CD14-positive monocyte (primary cell): ENCODE measurements at regions not wholly inside any gene's neighbourhood (a gene's known extent, or its start where the extent isn't known, plus 50 kb on each side); places are given as distances from the start of the nearest gene placed in this dataset.
A peak's percentile ranks its signal among the peaks of the same experiment; 100 is the strongest.

ENCODE experiments used
- DNase-seq, 3 donors: peaks; one replicate each; pipeline ENCODE4 v3.0.0-alpha.2; 2011 to 2022
- H2AFZ ChIP-seq: 2 replicates; pipeline ENCODE4 v1.6.0; 2012; ENCODE audit warnings: mild to moderate bottlenecking, low read depth, low read length, inconsistent platforms; ENCODE audit not compliant: insufficient read depth, poor library complexity, severe bottlenecking
- H3K27ac ChIP-seq, 2 donors: 1 replicate in 1 of 2; 2 replicates in 1 of 2; pipeline ENCODE4 v1.5.1; 2012 to 2013; ENCODE audit warnings: low read length in 2 of 2, control low read depth in 1 of 2, inconsistent platforms in 1 of 2, low read depth in 1 of 2, mild to moderate bottlenecking in 1 of 2
- H3K27me3 ChIP-seq, 2 donors: one replicate each; pipeline versions ENCODE4 v1.6.0 to v1.6.1; 2011 to 2013; ENCODE audit warnings: low read length in 2 of 2; ENCODE audit not compliant: control insufficient read depth in 2 of 2, insufficient read depth in 2 of 2
- H3K36me3 ChIP-seq, 2 donors: replicated peaks in 1 of 2; 1 replicate in 1 of 2; 2 replicates in 1 of 2; pipeline versions ENCODE4 v1.5.1 to v1.6.1; 2012 to 2013; ENCODE audit warnings: low read length in 2 of 2, control low read depth in 1 of 2, inconsistent platforms in 1 of 2, mild to moderate bottlenecking in 1 of 2; ENCODE audit not compliant: insufficient read depth in 2 of 2, control insufficient read depth in 1 of 2
- H3K4me1 ChIP-seq, 2 donors: 1 replicate in 1 of 2; 2 replicates in 1 of 2; pipeline versions ENCODE4 v1.5.1 to v1.6.1; 2012 to 2013; ENCODE audit warnings: low read length in 2 of 2, control low read depth in 1 of 2, inconsistent platforms in 1 of 2, mild to moderate bottlenecking in 1 of 2, moderate library complexity in 1 of 2; ENCODE audit not compliant: insufficient read depth in 2 of 2, control insufficient read depth in 1 of 2
- H3K4me2 ChIP-seq: replicated peaks from 2 replicates; pipeline ENCODE3; 2012; ENCODE audit warnings: low read length, moderate library complexity, mild to moderate bottlenecking; ENCODE audit not compliant: poor library complexity, severe bottlenecking; ENCODE audit errors: extremely low read depth
- H3K4me3 ChIP-seq, 3 experiments: fragments of 200-600 bp in 1 of 3; sonication (generic) in 1 of 3; replicated peaks in 1 of 3; 1 replicate in 2 of 3; 2 replicates in 1 of 3; pipeline ENCODE4 v1.5.1; 2011 to 2013; ENCODE audit warnings: low read length in 3 of 3, mild to moderate bottlenecking in 3 of 3, control low read depth in 2 of 3, low read depth in 2 of 3, inconsistent platforms in 1 of 3, moderate library complexity in 1 of 3
- H3K79me2 ChIP-seq: 2 replicates; pipeline ENCODE4 v1.6.0; 2012; ENCODE audit warnings: mild to moderate bottlenecking, control low read depth, inconsistent platforms, low read length, moderate library complexity; ENCODE audit not compliant: insufficient read depth
- H3K9ac ChIP-seq: 2 replicates; pipeline ENCODE4 v1.6.0; 2017; ENCODE audit warnings: low read length, mild to moderate bottlenecking; ENCODE audit not compliant: insufficient read depth, poor library complexity, severe bottlenecking
- H3K9me3 ChIP-seq, 2 donors: replicated peaks in 1 of 2; 1 replicate in 1 of 2; 2 replicates in 1 of 2; pipeline versions ENCODE4 v1.5.1 to v1.6.1; 2012 to 2013; ENCODE audit warnings: low read length in 2 of 2, control low read depth in 1 of 2; ENCODE audit not compliant: control insufficient read depth in 1 of 2, insufficient read depth in 1 of 2
- H4K20me1 ChIP-seq: 2 replicates; pipeline ENCODE4 v1.6.0; 2012; ENCODE audit warnings: mild to moderate bottlenecking, low read length, control low read depth, moderate library complexity; ENCODE audit not compliant: insufficient read depth
- H3K27ac Mint-ChIP-seq, 7 donors: one replicate each; pipeline ENCODE4 v1.8.0; 2020; ENCODE audit warnings: mild to moderate bottlenecking in 7 of 7, mixed read lengths in 7 of 7, moderate library complexity in 6 of 7, inconsistent platforms in 2 of 7
- H3K27me3 Mint-ChIP-seq, 3 donors: one replicate each; pipeline ENCODE4 v1.8.0; 2021 to 2022; ENCODE audit warnings: low read depth in 3 of 3, mild to moderate bottlenecking in 3 of 3, mixed read lengths in 3 of 3, moderate library complexity in 3 of 3, inconsistent platforms in 1 of 3
- H3K36me3 Mint-ChIP-seq, 2 donors: one replicate each; pipeline ENCODE4 v1.8.0; 2020; ENCODE audit warnings: mixed read lengths in 2 of 2, inconsistent platforms in 1 of 2, mild to moderate bottlenecking in 1 of 2
- H3K4me1 Mint-ChIP-seq: one replicate; pipeline ENCODE4 v1.8.0; 2020; ENCODE audit warnings: mild to moderate bottlenecking, mixed read lengths
- H3K4me3 Mint-ChIP-seq, 2 donors: one replicate each; pipeline ENCODE4 v1.8.0; 2020; ENCODE audit warnings: mild to moderate bottlenecking in 2 of 2, mixed read lengths in 2 of 2, moderate library complexity in 1 of 2
- H3K9me3 Mint-ChIP-seq, 7 donors: one replicate each; pipeline ENCODE4 v1.8.0; 2020 to 2022; ENCODE audit warnings: mixed read lengths in 7 of 7, mild to moderate bottlenecking in 6 of 7, moderate library complexity in 6 of 7, inconsistent platforms in 2 of 7
- WGBS: methylation state at CpG from one replicate; pipeline ENCODE4 v1.1.5; 2013; ENCODE audit warnings: missing lambda C conversion rate; ENCODE audit not compliant: insufficient coverage; 5-methylcytosine and 5-hydroxymethylcytosine counted together
- intact Hi-C, 2 donors: fragments of 100-400 bp; cut with micrococcal nuclease; formaldehyde crosslinking; loops; one replicate each; pipeline versions ENCODE4 v1.15.0 to v1.15.1; 2023
- TF ChIP-seq, protein P1 (sequence below): fragments of 200-600 bp; IDR thresholded peaks from one replicate; pipeline ENCODE4 v1.8.0; 2022; ENCODE audit warnings: antibody characterized with exemption, mild to moderate bottlenecking

DNA sequence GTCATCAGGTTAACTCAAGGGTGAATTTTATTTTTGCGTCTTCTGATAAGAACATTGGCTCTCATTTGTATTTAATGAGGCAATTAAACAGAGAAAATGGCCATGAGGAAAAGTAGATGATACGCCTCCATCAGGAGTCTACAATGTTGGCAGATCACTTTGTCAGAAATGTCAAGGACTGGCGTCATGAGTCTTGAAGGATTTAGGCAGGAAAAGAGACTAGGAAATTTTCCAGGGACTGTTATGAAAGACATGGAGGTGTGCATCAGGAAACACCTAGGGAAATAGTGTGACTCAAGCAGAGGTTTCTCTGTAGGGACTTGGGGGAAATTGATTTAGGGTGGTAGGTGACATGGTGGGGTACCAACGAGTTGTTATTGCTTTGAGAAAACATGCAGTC is 53.4 kb upstream of the SLC35B4 start:
- H2AFZ ChIP-seq: no peak overlapping the region
- H3K4me1 ChIP-seq: no peaks in the 10 kb centered on the region
- DNase-seq: no peak
- Mint-ChIP-seq H3K27me3 (peaks cover 3 to 7% (median 4%) of the 10 kb centered on the region in 3 donors), H3K4me1 (peaks cover 6% of the 10 kb centered on the region), H3K4me3 (no peak overlapping the region), H3K27ac (peak overlapping the region in 1 of 7 donors; percentile 41), H3K9me3 (peaks cover 0 to 1% (median 0%) of the 10 kb centered on the region in 7 donors), H3K36me3 (no peaks in the 10 kb centered on the region)
- no peaks in the 10 kb centered on the region for H4K20me1 ChIP-seq
- no peaks in the 10 kb centered on the region for H3K79me2 ChIP-seq
- 97% methylated on average over 4 of the region's 4 CpGs for WGBS
- H3K27me3 ChIP-seq: no peaks in the 10 kb centered on the region
- TF ChIP-seq, protein P1, sequence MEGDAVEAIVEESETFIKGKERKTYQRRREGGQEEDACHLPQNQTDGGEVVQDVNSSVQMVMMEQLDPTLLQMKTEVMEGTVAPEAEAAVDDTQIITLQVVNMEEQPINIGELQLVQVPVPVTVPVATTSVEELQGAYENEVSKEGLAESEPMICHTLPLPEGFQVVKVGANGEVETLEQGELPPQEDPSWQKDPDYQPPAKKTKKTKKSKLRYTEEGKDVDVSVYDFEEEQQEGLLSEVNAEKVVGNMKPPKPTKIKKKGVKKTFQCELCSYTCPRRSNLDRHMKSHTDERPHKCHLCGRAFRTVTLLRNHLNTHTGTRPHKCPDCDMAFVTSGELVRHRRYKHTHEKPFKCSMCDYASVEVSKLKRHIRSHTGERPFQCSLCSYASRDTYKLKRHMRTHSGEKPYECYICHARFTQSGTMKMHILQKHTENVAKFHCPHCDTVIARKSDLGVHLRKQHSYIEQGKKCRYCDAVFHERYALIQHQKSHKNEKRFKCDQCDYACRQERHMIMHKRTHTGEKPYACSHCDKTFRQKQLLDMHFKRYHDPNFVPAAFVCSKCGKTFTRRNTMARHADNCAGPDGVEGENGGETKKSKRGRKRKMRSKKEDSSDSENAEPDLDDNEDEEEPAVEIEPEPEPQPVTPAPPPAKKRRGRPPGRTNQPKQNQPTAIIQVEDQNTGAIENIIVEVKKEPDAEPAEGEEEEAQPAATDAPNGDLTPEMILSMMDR: no peak
- H3K27ac ChIP-seq: no peak overlapping the region
- no peak overlapping the region for H3K4me2 ChIP-seq
- H3K9me3 ChIP-seq: no peaks in the 10 kb centered on the region
- H3K36me3 ChIP-seq: no peaks in the 10 kb centered on the region
- H3K9ac ChIP-seq: no peak overlapping the region
- intact Hi-C loops: no loop called here
- no peak overlapping the region for H3K4me3 ChIP-seq

DNA sequence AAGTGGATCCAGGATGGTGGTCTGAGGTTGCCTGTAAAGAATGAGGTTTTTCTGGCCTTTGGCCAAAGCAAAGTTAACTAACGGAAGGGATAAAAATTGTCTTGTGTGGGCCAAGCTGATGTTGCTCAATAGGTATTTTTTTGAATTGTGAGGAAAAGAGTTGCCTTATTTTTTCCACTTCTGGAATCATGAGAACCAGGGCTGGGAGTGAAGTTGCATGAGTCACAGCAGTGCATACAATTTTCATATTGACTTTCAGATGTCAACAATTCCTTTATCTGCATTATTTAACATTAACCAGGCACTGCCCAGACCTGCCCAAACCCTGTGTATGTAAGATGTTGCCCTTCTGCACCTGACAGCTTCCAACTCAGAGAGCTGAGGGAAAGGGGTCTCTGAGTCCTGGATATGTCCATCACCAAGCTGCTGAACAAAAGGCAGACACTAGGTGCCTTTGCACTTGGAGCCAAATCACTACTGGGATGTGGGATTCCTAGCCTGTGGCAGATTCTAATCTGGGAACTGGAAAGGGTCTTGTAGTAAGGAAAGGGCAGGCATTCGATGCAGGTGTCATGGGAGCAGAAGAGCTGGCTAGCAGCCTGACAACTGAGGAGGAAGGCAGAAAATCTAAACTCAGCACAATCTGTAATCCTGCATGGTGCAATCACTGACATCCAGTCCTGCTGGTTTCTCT is 52.3 kb upstream of the SLC35B4 start:
- H3K9ac ChIP-seq: no peak overlapping the region
- H3K4me1 Mint-ChIP-seq: peaks cover 6% of the 10 kb centered on the region
- H3K4me2 ChIP-seq: no peak overlapping the region

More for the DNA sequence above, 52.3 kb upstream of the SLC35B4 start:
- no peak for DNase-seq
- no peaks in the 10 kb centered on the region for H3K36me3 Mint-ChIP-seq
- H4K20me1 ChIP-seq: no peaks in the 10 kb centered on the region
- no peak overlapping the region for H3K4me3 Mint-ChIP-seq
- WGBS: 0% methylated on average over 1 of the region's 2 CpGs
- TF ChIP-seq, protein P1: no peak
- peaks cover 1 to 11% (median 4%) of the 10 kb centered on the region in 3 donors for H3K27me3 Mint-ChIP-seq
- no peak overlapping the region for H3K4me3 ChIP-seq
- no peaks in the 10 kb centered on the region for H3K9me3 Mint-ChIP-seq
- H3K4me1 ChIP-seq: no peaks in the 10 kb centered on the region
- H3K27me3 ChIP-seq: no peaks in the 10 kb centered on the region
- no peak overlapping the region for H3K27ac ChIP-seq
- H3K9me3 ChIP-seq: no peaks in the 10 kb centered on the region
- no peak overlapping the region for H2AFZ ChIP-seq
- H3K79me2 ChIP-seq: no peaks in the 10 kb centered on the region
- peak overlapping the region in 1 of 7 donors; percentile 12 for H3K27ac Mint-ChIP-seq
- intact Hi-C loops: no loop called here
- no peaks in the 10 kb centered on the region for H3K36me3 ChIP-seq
